ENCODE measurements at regions not wholly inside any gene's neighbourhood (a gene's known extent, or its start where the extent isn't known, plus 50 kb on each side); places are given as distances from the start of the nearest gene placed in this dataset.
"Not testable (repeated sequence)": the region's sequence is repeated elsewhere in the genome, so short reads cannot be mapped to it uniquely, and the experiment has no call there.

GRCh38 chr17:26936645-26937044, 357.3 kb upstream of the WSB1 start:
- H3K9me3 ChIP-seq; H3K27ac ChIP-seq; intact Hi-C loops (cut with DNase I); H3K4me3 ChIP-seq; H3K4me1 ChIP-seq (ENCODE audit: insufficient read depth); H3K36me3 ChIP-seq; H3K27me3 ChIP-seq; DNase-seq: not testable (repeated sequence)
- 76 to 81% (median 80%) methylated on average over 4 of the region's 4 CpGs for WGBS, 3 donors

GRCh38 chr17:26937750-26938322, 356.1 kb upstream of the WSB1 start:
- intact Hi-C loops (cut with DNase I) = not testable (repeated sequence)

DNA sequence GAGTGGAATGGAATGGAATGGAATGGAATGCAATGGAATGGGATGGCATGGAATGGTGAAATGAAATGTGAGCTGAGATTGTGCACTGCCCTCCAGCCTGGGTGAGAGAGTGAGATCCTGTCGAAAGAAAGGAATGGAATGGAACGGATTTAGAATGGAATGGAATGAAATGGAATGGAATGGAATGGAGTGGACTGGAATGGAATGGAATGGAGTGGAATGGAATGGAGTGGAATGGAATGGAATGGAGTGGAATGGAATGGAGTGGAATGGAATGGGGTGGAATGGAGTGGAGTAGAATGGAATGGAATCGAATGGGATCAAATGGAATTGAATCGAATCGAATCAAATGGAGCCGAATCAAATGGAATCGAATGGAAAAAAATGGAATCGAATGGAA, 354.2 kb upstream of the WSB1 start:
- H3K27ac ChIP-seq; H3K4me3 ChIP-seq; H3K9me3 ChIP-seq; H3K4me1 ChIP-seq (ENCODE audit: insufficient read depth); intact Hi-C loops (cut with DNase I); DNase-seq; H3K27me3 ChIP-seq; H3K36me3 ChIP-seq: not testable (repeated sequence)
- WGBS, 3 donors = 77 to 83% (median 77%) methylated on average over 8 of the region's 8 CpGs

More at GRCh38 chr17:26937750-26938322, 356.1 kb upstream of the WSB1 start:
- H3K27me3 ChIP-seq; H3K36me3 ChIP-seq; DNase-seq; H3K4me3 ChIP-seq; H3K4me1 ChIP-seq (ENCODE audit: insufficient read depth); H3K9me3 ChIP-seq; H3K27ac ChIP-seq: not testable (repeated sequence)
- 19 to 45% (median 44%) methylated on average over 1 of the region's 1 CpG for WGBS, 3 donors

DNA sequence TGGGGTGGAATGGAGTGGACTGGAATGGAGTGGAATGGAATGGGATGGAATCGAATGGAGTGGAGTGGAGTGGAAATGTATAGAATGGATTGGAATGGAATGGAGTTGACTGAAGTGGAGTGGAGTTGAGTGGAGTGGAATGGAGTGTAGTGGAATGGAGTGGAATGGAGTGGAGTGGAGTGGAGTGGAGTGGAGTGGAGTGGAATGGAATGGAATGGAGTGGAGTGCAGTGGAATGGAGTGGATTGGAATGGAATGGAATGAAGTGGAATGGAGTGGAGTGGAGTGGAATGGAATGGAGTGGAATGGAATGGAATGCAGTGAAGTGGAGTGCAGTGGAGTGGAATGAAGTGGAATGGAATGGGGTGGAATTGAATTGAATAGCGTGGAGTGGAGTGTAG, 353.3 kb upstream of the WSB1 start:
- WGBS, 3 donors = 38 to 47% (median 44%) methylated on average over 2 of the region's 2 CpGs
- H3K27ac ChIP-seq; intact Hi-C loops (cut with DNase I); H3K4me3 ChIP-seq; H3K27me3 ChIP-seq; H3K4me1 ChIP-seq (ENCODE audit: insufficient read depth); H3K9me3 ChIP-seq; H3K36me3 ChIP-seq; DNase-seq: not testable (repeated sequence)

GRCh38 chr17:26962255-26963162, 331.4 kb upstream of the WSB1 start:
- WGBS, 3 donors = 24 to 46% (median 38%) methylated on average over 90 to 91 of the region's 91 CpGs
- H3K27ac ChIP-seq = no peak overlapping the region
- no peaks in the 10 kb centered on the region for H3K36me3 ChIP-seq
- no peak overlapping the region for H3K4me3 ChIP-seq
- no peak for TF ChIP-seq EP300 (IDR thresholded peaks at IDR 0.05)
- TF ChIP-seq CTCF (IDR thresholded peaks at IDR 0.05) = no peak
- no peak for TF ChIP-seq POLR2A (IDR thresholded peaks at IDR 0.05)
- DNase-seq = no peak
- no peaks in the 10 kb centered on the region for H3K9me3 ChIP-seq
- H3K27me3 ChIP-seq = no peaks in the 10 kb centered on the region
- intact Hi-C loops (cut with DNase I) = no loop called here
- H3K4me1 ChIP-seq (ENCODE audit: insufficient read depth) = no peaks in the 10 kb centered on the region

DNA sequence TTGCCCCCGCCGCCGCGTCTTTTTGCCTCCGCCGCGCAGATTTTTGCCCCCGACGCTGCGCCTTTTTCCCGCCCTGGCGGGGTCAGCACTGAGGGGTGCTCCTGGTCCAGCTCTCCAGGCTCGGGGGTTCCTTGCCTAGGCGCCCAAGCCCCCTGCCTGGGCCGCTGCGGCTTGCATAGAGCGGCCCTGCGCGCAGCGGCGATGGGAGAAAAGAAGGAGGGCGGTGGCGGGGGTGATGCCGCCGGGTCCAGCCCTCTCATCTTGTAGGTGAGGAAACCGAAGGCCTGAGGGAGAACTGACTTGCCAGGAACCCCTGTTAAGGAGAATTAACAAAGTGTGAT, 330.8 kb upstream of the WSB1 start:
- H3K4me1 ChIP-seq (ENCODE audit: insufficient read depth) = no peaks in the 10 kb centered on the region
- no peak for DNase-seq
- H3K4me3 ChIP-seq = no peak overlapping the region
- H3K36me3 ChIP-seq = no peaks in the 10 kb centered on the region
- H3K27ac ChIP-seq = no peak overlapping the region
- no peaks in the 10 kb centered on the region for H3K9me3 ChIP-seq
- WGBS, 3 donors = 30 to 47% (median 45%) methylated on average over 26 of the region's 26 CpGs
- no peaks in the 10 kb centered on the region for H3K27me3 ChIP-seq
- no peak for TF ChIP-seq EP300 (IDR thresholded peaks at IDR 0.05)
- TF ChIP-seq POLR2A (IDR thresholded peaks at IDR 0.05) = no peak
- TF ChIP-seq CTCF (IDR thresholded peaks at IDR 0.05) = no peak
- intact Hi-C loops (cut with DNase I) = no loop called here

DNA sequence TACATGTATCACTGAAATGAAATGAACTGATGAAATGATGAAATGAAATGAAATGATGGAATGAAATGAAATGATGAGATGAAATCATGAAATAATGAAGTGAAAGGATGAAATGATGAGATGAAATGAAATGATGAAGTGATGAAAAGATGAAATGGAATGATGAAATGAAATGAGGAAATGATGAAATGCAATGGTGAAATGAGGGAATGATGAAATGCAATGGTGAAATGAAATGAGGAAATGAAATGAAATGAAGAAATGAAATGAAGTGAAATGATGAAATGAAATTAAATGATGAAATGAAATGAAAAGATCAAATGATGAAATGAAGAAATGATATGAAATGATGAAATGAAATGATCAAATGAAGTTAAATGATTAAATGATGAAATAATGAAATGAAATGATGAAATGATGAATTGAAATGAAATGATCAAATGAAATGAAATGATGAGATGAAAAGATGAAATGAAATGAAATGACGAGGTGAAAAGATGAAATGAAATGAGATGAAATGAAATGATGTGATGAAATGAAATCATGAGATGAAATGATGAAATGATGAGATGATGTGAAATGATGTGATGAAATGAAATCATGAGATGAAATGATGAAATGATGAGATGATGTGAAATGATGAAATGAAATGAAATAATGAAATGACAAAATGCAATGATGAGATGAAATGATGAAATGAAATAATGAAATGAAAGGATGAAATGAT, 327.9 kb upstream of the WSB1 start:
- H3K9me3 ChIP-seq; H3K27me3 ChIP-seq; DNase-seq; H3K4me1 ChIP-seq (ENCODE audit: insufficient read depth); intact Hi-C loops (cut with DNase I); H3K36me3 ChIP-seq; H3K4me3 ChIP-seq; H3K27ac ChIP-seq: not testable (repeated sequence)
- WGBS, 3 donors = 53 to 76% (median 66%) methylated on average over 1 of the region's 1 CpG

GRCh38 chr17:26966625-26967179, 327.2 kb upstream of the WSB1 start:
- H3K36me3 ChIP-seq; H3K9me3 ChIP-seq; H3K4me3 ChIP-seq; H3K27me3 ChIP-seq; DNase-seq; H3K27ac ChIP-seq; intact Hi-C loops (cut with DNase I); H3K4me1 ChIP-seq (ENCODE audit: insufficient read depth): not testable (repeated sequence)
- 44 to 57% (median 52%) methylated on average over 2 of the region's 2 CpGs for WGBS, 3 donors

DNA sequence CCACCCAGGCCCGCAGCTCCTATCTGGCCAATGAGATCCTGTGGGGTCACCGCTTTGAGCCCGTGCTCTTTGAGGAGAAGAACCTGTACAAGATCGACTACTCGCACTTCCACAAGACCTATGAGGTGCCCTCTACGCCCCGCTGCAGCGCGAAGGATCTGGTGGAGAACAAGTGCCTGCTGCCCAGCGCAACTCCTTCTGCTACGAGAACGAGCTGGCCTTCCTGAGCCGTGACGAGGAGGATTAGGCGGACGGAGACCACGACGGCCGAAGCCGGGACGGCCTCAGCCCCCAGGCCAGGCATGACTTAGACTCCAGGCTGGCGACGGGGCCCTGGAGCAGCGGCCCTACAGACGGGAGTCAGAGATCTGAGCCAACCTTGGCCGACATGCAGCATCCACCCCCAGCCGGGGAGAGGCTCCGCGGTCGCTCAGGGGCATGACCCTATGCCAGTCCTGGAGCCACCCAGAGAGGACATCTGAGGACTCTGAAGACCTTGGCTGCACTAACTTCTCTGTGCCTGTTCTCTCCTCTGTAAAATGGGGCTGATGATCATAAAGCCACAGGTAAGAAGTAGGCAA, 312.0 kb upstream of the WSB1 start:
- H3K36me3 ChIP-seq; H3K9me3 ChIP-seq; H3K4me3 ChIP-seq; H3K4me1 ChIP-seq (ENCODE audit: insufficient read depth); H3K27me3 ChIP-seq; DNase-seq; H3K27ac ChIP-seq; intact Hi-C loops (cut with DNase I): not testable (repeated sequence)
- 92 to 93% (median 92%) methylated on average over 30 of the region's 30 CpGs for WGBS, 3 donors

Data from ovary (tissue), 7 donors.